Endothelial cell of umbilical vein (primary cell): ENCODE measurements at regions not wholly inside any gene's neighbourhood (a gene's known extent, or its start where the extent isn't known, plus 50 kb on each side); places are given as distances from the start of the nearest gene placed in this dataset.

Experiments used
- BruUV-seq: library from RNA; stranded (reverse); fragments of 400-500 nt; replicated peaks from 2 replicates; lab custom pipeline; 2021; lab: Mats Ljungman, UMichigan
- CTCF ChIA-PET: fragments of 300-600, 350-600 bp; sonication (Branson Sonifier 250); formaldehyde crosslinking; loops from one replicate; lab custom pipeline; 2021; ENCODE audit warnings: antibody characterized with exemption, inconsistent platforms; lab: Charles Lee
- POLR2A ChIA-PET: fragments of 300-600, 350-600 bp; sonication (Branson Sonifier 250); formaldehyde crosslinking; loops from one replicate; lab custom pipeline; 2021; ENCODE audit warnings: antibody characterized with exemption, inconsistent platforms; lab: Charles Lee
- DNase-seq: peaks from one replicate; pipeline ENCODE4 v3.0.0-alpha.2; 2011; ENCODE audit warnings: low read depth, low spot score
- FAIRE-seq: peaks from 2 replicates; lab custom pipeline; 2011; peaks lifted over from hg19 to GRCh38; lab: Jason Lieb, UNC
- H2AFZ ChIP-seq: 2 replicates; pipeline ENCODE4 v1.6.0; 2012; ENCODE audit warnings: low read depth, low read length, control low read depth, inconsistent platforms
- H3K27ac ChIP-seq: 2 replicates; pipeline ENCODE4 v1.5.1; 2011; ENCODE audit warnings: low read depth, mild to moderate bottlenecking, control low read depth, low read length, moderate library complexity; ENCODE audit not compliant: insufficient read depth
- H3K27me3 ChIP-seq, 2 experiments: 2 replicates each; pipeline versions ENCODE4 v1.6.0 to v1.6.1; 2011; ENCODE audit warnings: low read length in 2 of 2, mixed read lengths in 1 of 2; ENCODE audit not compliant: control insufficient read depth in 2 of 2, insufficient read depth in 2 of 2
- H3K36me3 ChIP-seq, 2 experiments: 2 replicates in 1 of 2; 3 replicates in 1 of 2; pipeline ENCODE4 v1.5.1; 2011; ENCODE audit warnings: low read length in 2 of 2, mild to moderate bottlenecking in 1 of 2, moderate library complexity in 1 of 2; ENCODE audit not compliant: control insufficient read depth in 2 of 2, insufficient read depth in 2 of 2; ENCODE audit errors: extremely low read depth in 1 of 2
- H3K4me1 ChIP-seq: 3 replicates; pipeline ENCODE4 v1.5.1; 2011; ENCODE audit warnings: mild to moderate bottlenecking, low read length; ENCODE audit not compliant: control insufficient read depth, insufficient read depth; ENCODE audit errors: extremely low read depth
- H3K4me2 ChIP-seq: 2 replicates; pipeline ENCODE4 v1.6.1; 2011; ENCODE audit warnings: low read length, control low read depth, mixed read lengths; ENCODE audit not compliant: insufficient read depth
- H3K4me3 ChIP-seq, 3 experiments: fragments of 200-600 bp in 1 of 3; sonication (generic), shearing (Covaris generic) in 1 of 3; replicated peaks in 1 of 3; 2 replicates each; pipeline ENCODE4 v1.5.1; 2011 to 2016; ENCODE audit warnings: control low read depth in 3 of 3, low read length in 3 of 3, mild to moderate bottlenecking in 2 of 3, inconsistent platforms in 1 of 3, low read depth in 1 of 3, moderate library complexity in 1 of 3; ENCODE audit not compliant: insufficient read depth in 1 of 3
- H3K79me2 ChIP-seq: 2 replicates; pipeline ENCODE4 v1.6.0; 2012; ENCODE audit warnings: low read length, inconsistent platforms; ENCODE audit not compliant: control insufficient read depth, insufficient read depth
- H3K9ac ChIP-seq: replicated peaks from 2 replicates; pipeline ENCODE3; 2011; ENCODE audit warnings: low read length, control low read depth; ENCODE audit not compliant: insufficient read depth; ENCODE audit errors: extremely low read depth
- H3K9me1 ChIP-seq: replicated peaks from 3 replicates; pipeline ENCODE4 v1.6.0; 2011; ENCODE audit warnings: mild to moderate bottlenecking, low read length; ENCODE audit not compliant: control insufficient read depth, insufficient read depth; ENCODE audit errors: extremely low read depth
- H3K9me3 ChIP-seq: replicated peaks from 2 replicates; pipeline ENCODE4 v1.5.1; 2012; ENCODE audit warnings: low read length, inconsistent platforms; ENCODE audit not compliant: control insufficient read depth, insufficient read depth
- H4K20me1 ChIP-seq: replicated peaks from 2 replicates; pipeline ENCODE3; 2011; ENCODE audit warnings: mild to moderate bottlenecking, low read length; ENCODE audit not compliant: control insufficient read depth, insufficient read depth; ENCODE audit errors: extremely low read depth
- CTCF ChIP-seq, 2 donors: IDR thresholded peaks; 1 replicate in 1 of 2; 2 replicates in 1 of 2; pipeline ENCODE4 v1.5.1; 2011; ENCODE audit warnings: low read length in 2 of 2, mild to moderate bottlenecking in 2 of 2, moderate library complexity in 2 of 2, control low read depth in 1 of 2, inconsistent platforms in 1 of 2, low read depth in 1 of 2; ENCODE audit not compliant: insufficient read depth in 1 of 2; ENCODE audit errors: extremely low read depth in 1 of 2
- EZH2 ChIP-seq: IDR thresholded peaks from 2 replicates; pipeline ENCODE4 v1.6.1; 2012; ENCODE audit warnings: borderline replicate concordance, low read depth, mild to moderate bottlenecking, moderate library complexity, low read length, inconsistent platforms; ENCODE audit not compliant: severe bottlenecking
- FOS ChIP-seq: IDR thresholded peaks from 2 replicates; pipeline ENCODE4 v1.6.1; 2011; ENCODE audit warnings: mild to moderate bottlenecking, low read length, moderate library complexity, borderline replicate concordance; ENCODE audit not compliant: insufficient read depth
- GATA2 ChIP-seq: IDR thresholded peaks from 2 replicates; pipeline ENCODE4 v1.7.0; 2011; ENCODE audit warnings: low read depth, mild to moderate bottlenecking, moderate library complexity, mixed read lengths, low read length; ENCODE audit not compliant: insufficient read length, insufficient read depth
- JUN ChIP-seq: IDR thresholded peaks from 2 replicates; pipeline ENCODE4 v1.6.1; 2011; ENCODE audit warnings: borderline replicate concordance, low read depth; ENCODE audit not compliant: insufficient read length, insufficient read depth
- MAX ChIP-seq: IDR thresholded peaks from 2 replicates; pipeline ENCODE4 v1.6.1; 2011; ENCODE audit not compliant: insufficient read depth, insufficient read length
- MYC ChIP-seq: IDR thresholded peaks from one replicate; pipeline ENCODE4 v1.6.1; 2011; ENCODE audit warnings: mild to moderate bottlenecking, low read depth, low read length
- POLR2A ChIP-seq: IDR thresholded peaks from 2 replicates; pipeline ENCODE4 v1.6.1; 2012; ENCODE audit warnings: low read depth, mild to moderate bottlenecking, control low read depth, low read length
- POLR2AphosphoS5 ChIP-seq: IDR thresholded peaks from 2 replicates; pipeline ENCODE4 v1.6.1; 2012; ENCODE audit warnings: low read depth, mild to moderate bottlenecking, control low read depth, low read length, moderate library complexity; ENCODE audit not compliant: insufficient read depth
- dilution Hi-C: fragments of 300-500 bp; cut with MboI; formaldehyde crosslinking; loops from one replicate; pipeline ENCODE4 v1.15.0; 2019; ENCODE audit warnings: low sequenced_read_pairs; ENCODE audit not compliant: extremely low pct_ligation_motif_present
- intact Hi-C: fragments of 100-400 bp; cut with micrococcal nuclease; formaldehyde crosslinking; loops from one replicate; pipeline ENCODE4 v1.10.0; 2022

DNA sequence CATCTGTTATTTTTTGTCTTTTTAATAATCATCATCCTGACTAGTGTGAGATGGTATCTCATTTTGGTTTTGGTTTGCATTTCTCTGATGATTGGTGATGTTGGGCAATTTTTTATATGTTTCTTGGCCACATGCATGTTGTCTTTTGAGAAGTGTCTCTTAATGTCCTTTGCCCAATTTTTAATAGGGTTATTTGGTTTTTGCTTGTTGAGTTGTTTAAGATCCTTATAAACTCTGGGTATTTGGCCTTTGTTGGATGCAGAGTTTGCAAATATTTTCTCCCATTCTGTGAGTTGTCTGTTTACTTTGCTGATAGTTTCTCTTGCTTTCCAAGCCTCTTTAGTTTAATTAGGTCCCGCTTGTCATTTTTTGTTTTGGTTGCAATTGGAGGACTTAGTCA, 152.1 kb upstream of the MED14 start:
- TF ChIP-seq JUN = no peak
- TF ChIP-seq GATA2 = no peak
- TF ChIP-seq POLR2AphosphoS5 = no peak
- no peak for TF ChIP-seq CTCF (IDR thresholded peaks at IDR 0.05; ENCODE audit: extremely low read depth in 1 of 2, insufficient read depth in 1 of 2, low read depth in 1 of 2, low read length in 2 of 2)
- no peak for TF ChIP-seq FOS
- no peak for TF ChIP-seq POLR2A
- TF ChIP-seq MAX = no peak
- no peak for TF ChIP-seq EZH2
- TF ChIP-seq MYC = no peak
- H3K4me1 ChIP-seq = no peaks in the 10 kb centered on the region
- dilution Hi-C loops (no loop called here), intact Hi-C loops (no loop called here)
- CTCF ChIA-PET = no interaction called here
- H3K36me3 ChIP-seq = no peaks in the 10 kb centered on the region
- no peaks in the 10 kb centered on the region for H3K9me3 ChIP-seq
- no peak overlapping the region for H3K9ac ChIP-seq
- no peak overlapping the region for H3K27ac ChIP-seq
- POLR2A ChIA-PET = no interaction called here
- no peaks in the 10 kb centered on the region for H3K27me3 ChIP-seq
- no peak overlapping the region for H3K4me3 ChIP-seq
- H3K9me1 ChIP-seq = no peaks in the 10 kb centered on the region
- H3K4me2 ChIP-seq = no peak overlapping the region
- DNase-seq = no peak
- FAIRE-seq = no peak
- no peaks in the 10 kb centered on the region for H3K79me2 ChIP-seq
- BruUV-seq = no TSS peak
- no peaks in the 10 kb centered on the region for H4K20me1 ChIP-seq
- H2AFZ ChIP-seq = no peak overlapping the region
